ENCODE measurements at regions not wholly inside any gene's neighbourhood (a gene's known extent, or its start where the extent isn't known, plus 50 kb on each side); places are given as distances from the start of the nearest gene placed in this dataset.

GRCh38 chr17:70365091-70365583 lies 195.8 kb downstream of the KCNJ2 start:
- peak overlapping the region; percentile 91 for H3K27ac Mint-ChIP-seq

DNA sequence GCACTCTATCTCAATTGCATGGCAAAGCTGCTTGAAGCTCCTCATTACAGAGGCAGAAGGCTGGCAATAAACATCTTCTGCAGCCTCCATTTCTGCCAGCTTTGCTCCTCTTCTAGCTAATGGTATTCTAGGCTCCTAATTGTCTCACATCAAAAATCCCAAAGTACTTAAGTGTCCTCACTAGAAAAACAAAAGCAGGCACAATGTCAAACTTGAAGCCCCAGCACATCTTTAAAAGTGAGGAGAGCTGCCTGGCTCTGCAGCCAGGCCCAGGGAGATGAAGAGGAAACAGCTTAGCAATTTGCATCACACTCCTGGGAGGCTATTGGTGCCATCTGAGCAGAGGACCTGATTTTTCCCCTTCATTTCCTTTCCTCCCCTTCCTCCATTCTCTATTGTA lies 197.1 kb downstream of the KCNJ2 start:
- Mint-ChIP-seq H3K36me3 (no peaks in the 10 kb centered on the region), H3K27ac (peak overlapping the region; percentile 27)
- no peak for DNase-seq (ENCODE audit: low spot score in 2 of 2, unreplicated experiment in 2 of 2)

More at GRCh38 chr17:70365091-70365583, 195.8 kb downstream of the KCNJ2 start:
- Mint-ChIP-seq H3K4me3 (no peak overlapping the region), H3K4me1 (peaks cover 22% of the 10 kb centered on the region), H3K27me3 (ENCODE audit: low read depth) (peaks cover 2% of the 10 kb centered on the region), H3K36me3 (no peaks in the 10 kb centered on the region), H3K9me3 (no peaks in the 10 kb centered on the region)
- DNase-seq (ENCODE audit: low spot score in 2 of 2, unreplicated experiment in 2 of 2) = no peak
- TF ChIP-seq, protein P1, sequence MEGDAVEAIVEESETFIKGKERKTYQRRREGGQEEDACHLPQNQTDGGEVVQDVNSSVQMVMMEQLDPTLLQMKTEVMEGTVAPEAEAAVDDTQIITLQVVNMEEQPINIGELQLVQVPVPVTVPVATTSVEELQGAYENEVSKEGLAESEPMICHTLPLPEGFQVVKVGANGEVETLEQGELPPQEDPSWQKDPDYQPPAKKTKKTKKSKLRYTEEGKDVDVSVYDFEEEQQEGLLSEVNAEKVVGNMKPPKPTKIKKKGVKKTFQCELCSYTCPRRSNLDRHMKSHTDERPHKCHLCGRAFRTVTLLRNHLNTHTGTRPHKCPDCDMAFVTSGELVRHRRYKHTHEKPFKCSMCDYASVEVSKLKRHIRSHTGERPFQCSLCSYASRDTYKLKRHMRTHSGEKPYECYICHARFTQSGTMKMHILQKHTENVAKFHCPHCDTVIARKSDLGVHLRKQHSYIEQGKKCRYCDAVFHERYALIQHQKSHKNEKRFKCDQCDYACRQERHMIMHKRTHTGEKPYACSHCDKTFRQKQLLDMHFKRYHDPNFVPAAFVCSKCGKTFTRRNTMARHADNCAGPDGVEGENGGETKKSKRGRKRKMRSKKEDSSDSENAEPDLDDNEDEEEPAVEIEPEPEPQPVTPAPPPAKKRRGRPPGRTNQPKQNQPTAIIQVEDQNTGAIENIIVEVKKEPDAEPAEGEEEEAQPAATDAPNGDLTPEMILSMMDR (IDR thresholded peaks at IDR 0.05; ENCODE audit: unreplicated experiment) = no peak

GRCh38 chr17:70368011-70368410 lies 198.7 kb downstream of the KCNJ2 start:
- H3K9me3 Mint-ChIP-seq = no peaks in the 10 kb centered on the region
- peaks cover 22% of the 10 kb centered on the region for H3K4me1 Mint-ChIP-seq
- no peak overlapping the region for H3K4me3 Mint-ChIP-seq
- no peak overlapping the region for H3K27ac Mint-ChIP-seq
- TF ChIP-seq, protein P1 (IDR thresholded peaks at IDR 0.05; ENCODE audit: unreplicated experiment) = no peak
- no peaks in the 10 kb centered on the region for H3K27me3 Mint-ChIP-seq (ENCODE audit: low read depth)
- no peaks in the 10 kb centered on the region for H3K36me3 Mint-ChIP-seq
- DNase-seq (ENCODE audit: low spot score in 2 of 2, unreplicated experiment in 2 of 2) = no peak

More for the DNA sequence above, 197.1 kb downstream of the KCNJ2 start:
- no peaks in the 10 kb centered on the region for H3K9me3 Mint-ChIP-seq
- TF ChIP-seq, protein P1 (IDR thresholded peaks at IDR 0.05; ENCODE audit: unreplicated experiment) = no peak
- no peak overlapping the region for H3K4me3 Mint-ChIP-seq
- no peaks in the 10 kb centered on the region for H3K27me3 Mint-ChIP-seq (ENCODE audit: low read depth)
- peaks cover 22% of the 10 kb centered on the region for H3K4me1 Mint-ChIP-seq

DNA sequence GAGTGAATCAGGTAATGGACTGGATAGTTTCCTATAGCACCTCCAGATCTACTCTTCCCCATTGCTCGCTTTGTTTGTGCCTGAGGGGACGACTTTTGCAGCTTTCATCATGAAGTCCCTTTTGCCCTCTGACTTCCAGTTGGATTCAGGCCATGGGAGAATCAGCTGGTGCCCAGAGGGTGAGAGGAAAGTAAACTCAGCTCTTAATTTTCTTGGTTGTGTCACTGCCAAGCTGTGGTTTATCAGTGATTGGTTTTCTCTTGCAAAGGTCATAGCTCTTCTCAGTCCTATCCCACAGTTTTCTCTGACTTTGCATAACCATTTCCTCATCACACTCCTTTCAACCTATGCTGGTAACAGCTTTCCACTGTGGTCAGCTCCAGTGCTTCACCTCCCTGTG lies 200.1 kb downstream of the KCNJ2 start:
- Mint-ChIP-seq H3K4me1 (peaks cover 19% of the 10 kb centered on the region), H3K36me3 (no peaks in the 10 kb centered on the region), H3K9me3 (peaks cover 3% of the 10 kb centered on the region), H3K27ac (no peak overlapping the region), H3K27me3 (ENCODE audit: low read depth) (no peaks in the 10 kb centered on the region), H3K4me3 (no peak overlapping the region)
- no peak for DNase-seq (ENCODE audit: low spot score in 2 of 2, unreplicated experiment in 2 of 2)
- TF ChIP-seq, protein P1 (IDR thresholded peaks at IDR 0.05; ENCODE audit: unreplicated experiment) = no peak

DNA sequence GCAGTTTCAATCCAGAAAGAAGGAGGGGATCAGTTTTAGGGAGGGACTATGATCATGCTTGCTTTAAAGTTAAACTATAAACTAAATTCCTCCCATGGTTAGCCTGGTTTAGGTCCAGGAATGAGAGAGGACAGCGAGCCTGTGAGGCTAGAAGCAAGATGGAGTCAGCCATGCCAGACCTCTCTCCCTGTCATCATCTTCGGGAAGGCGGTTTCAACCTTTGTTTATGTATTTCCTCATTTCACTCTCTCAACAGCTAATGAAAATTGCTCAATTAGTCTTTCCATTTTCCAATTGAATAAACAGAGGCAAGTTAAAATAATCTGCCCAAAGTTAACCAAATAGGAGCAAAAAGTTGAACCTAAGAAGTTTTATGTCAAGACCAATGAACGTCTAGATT lies 201.5 kb downstream of the KCNJ2 start:
- Mint-ChIP-seq H3K4me3 (no peak overlapping the region), H3K27me3 (ENCODE audit: low read depth) (no peaks in the 10 kb centered on the region), H3K36me3 (no peaks in the 10 kb centered on the region), H3K27ac (no peak overlapping the region), H3K9me3 (peaks cover 3% of the 10 kb centered on the region), H3K4me1 (peaks cover 6% of the 10 kb centered on the region)
- TF ChIP-seq, protein P1 (IDR thresholded peaks at IDR 0.05; ENCODE audit: unreplicated experiment) = no peak
- no peak for DNase-seq (ENCODE audit: low spot score in 2 of 2, unreplicated experiment in 2 of 2)

DNA sequence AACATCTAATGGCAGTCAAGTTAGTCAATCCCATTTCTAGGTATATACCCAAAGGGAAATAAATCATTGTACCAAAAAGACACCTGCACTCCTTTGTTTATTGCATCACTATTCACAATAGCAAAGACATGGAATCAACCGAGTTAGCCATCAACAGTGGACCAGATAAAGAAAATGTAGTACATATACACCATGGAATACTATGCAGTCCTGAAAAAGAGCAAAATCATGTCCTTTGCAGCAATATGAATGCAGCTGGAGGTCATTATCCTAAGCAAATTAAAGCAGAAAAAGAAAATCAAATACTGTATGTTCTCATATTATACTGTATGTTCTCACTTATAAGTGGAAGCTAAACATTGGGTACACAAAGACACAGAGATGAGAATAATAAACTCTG lies 204.0 kb downstream of the KCNJ2 start:
- peaks cover 3% of the 10 kb centered on the region for H3K9me3 Mint-ChIP-seq
- H3K27me3 Mint-ChIP-seq (ENCODE audit: low read depth) = no peaks in the 10 kb centered on the region
- no peak overlapping the region for H3K27ac Mint-ChIP-seq
- H3K4me1 Mint-ChIP-seq = peaks cover 10% of the 10 kb centered on the region
- TF ChIP-seq, protein P1 (IDR thresholded peaks at IDR 0.05; ENCODE audit: unreplicated experiment) = no peak
- DNase-seq (ENCODE audit: low spot score in 2 of 2, unreplicated experiment in 2 of 2) = no peak
- H3K4me3 Mint-ChIP-seq = no peak overlapping the region
- no peaks in the 10 kb centered on the region for H3K36me3 Mint-ChIP-seq
